ENCODE measurements at regions not wholly inside any gene's neighbourhood (a gene's known extent, or its start where the extent isn't known, plus 50 kb on each side); places are given as distances from the start of the nearest gene placed in this dataset.

DNA sequence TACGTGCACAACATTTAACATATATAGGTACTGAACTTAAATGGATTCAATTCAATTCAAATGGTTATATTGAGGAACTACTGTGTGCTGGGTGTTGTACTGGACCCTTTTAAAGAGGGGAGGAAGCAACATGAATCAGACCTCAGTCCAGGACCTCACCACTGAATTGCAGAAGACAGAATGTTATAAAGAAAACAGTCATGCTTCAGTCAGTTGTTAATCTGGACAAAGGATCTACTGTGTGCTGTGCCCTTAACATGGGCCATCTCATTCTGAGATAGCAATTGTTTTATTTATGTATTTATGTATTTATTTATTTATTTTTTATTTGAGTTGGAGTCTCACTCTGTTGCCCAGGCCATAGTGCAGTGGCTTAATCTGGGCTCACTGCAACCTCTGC, 240.1 kb downstream of the HAPSTR1 start (continued):
- TF ChIP-seq, protein P1, sequence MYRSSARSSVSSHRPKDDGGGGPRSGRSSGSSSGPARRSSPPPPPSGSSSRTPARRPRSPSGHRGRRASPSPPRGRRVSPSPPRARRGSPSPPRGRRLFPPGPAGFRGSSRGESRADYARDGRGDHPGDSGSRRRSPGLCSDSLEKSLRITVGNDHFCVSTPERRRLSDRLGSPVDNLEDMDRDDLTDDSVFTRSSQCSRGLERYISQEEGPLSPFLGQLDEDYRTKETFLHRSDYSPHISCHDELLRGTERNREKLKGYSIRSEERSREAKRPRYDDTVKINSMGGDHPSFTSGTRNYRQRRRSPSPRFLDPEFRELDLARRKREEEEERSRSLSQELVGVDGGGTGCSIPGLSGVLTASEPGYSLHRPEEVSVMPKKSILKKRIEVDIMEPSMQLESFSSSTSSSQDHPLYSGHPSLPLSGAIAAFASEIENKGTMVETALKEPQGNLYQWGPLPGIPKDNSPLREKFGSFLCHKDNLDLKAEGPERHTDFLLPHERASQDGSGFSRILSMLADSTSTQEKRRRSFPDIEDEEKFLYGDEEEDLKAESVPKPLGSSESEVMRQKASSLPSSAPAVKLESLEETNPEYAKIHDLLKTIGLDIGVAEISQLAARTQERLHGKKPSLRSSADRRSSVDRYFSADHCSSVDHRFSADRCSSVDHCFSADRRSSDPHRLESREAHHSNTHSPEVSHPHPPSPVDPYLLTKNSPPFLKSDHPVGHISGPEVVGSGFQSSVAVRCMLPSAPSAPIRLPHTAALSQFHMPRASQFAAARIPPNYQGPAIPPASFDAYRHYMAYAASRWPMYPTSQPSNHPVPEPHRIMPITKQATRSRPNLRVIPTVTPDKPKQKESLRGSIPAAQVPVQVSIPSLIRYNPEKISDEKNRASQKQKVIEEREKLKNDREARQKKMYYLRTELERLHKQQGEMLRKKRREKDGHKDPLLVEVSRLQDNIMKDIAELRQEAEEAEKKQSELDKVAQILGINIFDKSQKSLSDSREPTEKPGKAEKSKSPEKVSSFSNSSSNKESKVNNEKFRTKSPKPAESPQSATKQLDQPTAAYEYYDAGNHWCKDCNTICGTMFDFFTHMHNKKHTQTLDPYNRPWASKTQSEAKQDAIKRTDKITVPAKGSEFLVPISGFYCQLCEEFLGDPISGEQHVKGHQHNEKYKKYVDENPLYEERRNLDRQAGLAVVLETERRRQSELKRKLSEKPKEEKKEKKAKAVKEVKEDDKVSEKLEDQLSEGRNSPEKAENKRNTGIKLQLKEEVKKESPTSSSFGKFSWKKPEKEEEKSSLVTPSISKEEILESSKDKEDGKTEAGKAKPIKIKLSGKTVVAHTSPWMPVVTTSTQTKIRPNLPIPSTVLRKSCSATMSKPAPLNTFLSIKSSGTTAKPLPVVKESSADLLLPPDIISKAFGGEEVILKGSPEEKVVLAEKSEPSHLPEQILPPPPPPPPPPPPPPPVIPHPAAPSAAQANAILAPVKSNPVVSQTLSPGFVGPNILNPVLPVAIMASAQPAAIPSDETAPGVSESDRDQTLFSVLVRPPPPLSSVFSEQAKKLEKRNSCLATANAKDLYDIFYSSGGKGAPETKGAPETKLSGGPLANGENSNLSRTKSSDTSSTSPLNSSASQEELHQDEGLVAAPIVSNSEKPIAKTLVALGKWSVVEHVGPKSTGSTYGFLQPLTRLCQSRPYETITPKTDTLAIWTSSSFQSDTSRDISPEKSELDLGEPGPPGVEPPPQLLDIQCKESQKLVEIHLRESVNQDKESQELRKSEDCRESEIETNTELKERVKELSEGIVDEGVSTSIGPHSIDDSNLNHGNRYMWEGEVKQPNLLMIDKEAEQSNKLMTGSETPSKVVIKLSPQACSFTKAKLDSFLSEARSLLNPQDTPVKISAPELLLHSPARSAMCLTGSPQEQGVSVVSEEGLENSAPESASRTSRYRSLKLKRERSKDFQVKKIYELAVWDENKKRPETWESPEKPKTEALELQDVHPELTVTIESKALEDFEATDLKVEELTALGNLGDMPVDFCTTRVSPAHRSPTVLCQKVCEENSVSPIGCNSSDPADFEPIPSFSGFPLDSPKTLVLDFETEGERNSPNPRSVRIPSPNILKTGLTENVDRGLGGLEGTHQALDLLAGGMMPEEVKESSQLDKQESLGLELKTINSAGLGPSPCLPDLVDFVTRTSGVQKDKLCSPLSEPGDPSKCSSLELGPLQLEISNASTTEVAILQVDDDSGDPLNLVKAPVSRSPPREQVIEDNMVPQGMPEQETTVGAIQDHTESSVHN (IDR thresholded peaks at IDR 0.05; ENCODE audit: borderline replicate concordance in 1 of 2, low read depth in 1 of 2): no peak
- TF ChIP-seq ASH1L (IDR thresholded peaks at IDR 0.05; ENCODE audit: borderline replicate concordance, low read depth, partially characterized antibody): no peak
- TF ChIP-seq, protein P2, sequence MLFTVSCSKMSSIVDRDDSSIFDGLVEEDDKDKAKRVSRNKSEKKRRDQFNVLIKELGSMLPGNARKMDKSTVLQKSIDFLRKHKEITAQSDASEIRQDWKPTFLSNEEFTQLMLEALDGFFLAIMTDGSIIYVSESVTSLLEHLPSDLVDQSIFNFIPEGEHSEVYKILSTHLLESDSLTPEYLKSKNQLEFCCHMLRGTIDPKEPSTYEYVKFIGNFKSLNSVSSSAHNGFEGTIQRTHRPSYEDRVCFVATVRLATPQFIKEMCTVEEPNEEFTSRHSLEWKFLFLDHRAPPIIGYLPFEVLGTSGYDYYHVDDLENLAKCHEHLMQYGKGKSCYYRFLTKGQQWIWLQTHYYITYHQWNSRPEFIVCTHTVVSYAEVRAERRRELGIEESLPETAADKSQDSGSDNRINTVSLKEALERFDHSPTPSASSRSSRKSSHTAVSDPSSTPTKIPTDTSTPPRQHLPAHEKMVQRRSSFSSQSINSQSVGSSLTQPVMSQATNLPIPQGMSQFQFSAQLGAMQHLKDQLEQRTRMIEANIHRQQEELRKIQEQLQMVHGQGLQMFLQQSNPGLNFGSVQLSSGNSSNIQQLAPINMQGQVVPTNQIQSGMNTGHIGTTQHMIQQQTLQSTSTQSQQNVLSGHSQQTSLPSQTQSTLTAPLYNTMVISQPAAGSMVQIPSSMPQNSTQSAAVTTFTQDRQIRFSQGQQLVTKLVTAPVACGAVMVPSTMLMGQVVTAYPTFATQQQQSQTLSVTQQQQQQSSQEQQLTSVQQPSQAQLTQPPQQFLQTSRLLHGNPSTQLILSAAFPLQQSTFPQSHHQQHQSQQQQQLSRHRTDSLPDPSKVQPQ (CRISPR knock-in tag; IDR thresholded peaks at IDR 0.05; ENCODE audit: borderline replicate concordance): no peak
- no peak for TF ChIP-seq SOX6 (IDR thresholded peaks at IDR 0.05)
- no peak for TF ChIP-seq HEY1 (CRISPR knock-in tag; IDR thresholded peaks at IDR 0.05; ENCODE audit: borderline replicate concordance)
- TF ChIP-seq RB1 (IDR thresholded peaks at IDR 0.05; ENCODE audit: low read depth): no peak
- no peak for TF ChIP-seq HIVEP1 (CRISPR knock-in tag; IDR thresholded peaks at IDR 0.05)
